Dendritic cell treated with granulocyte-macrophage colony-stimulating factor and Interleukin-4, amounts not matched to agents 40 ng/mL and 50 ng/mL, for 4 days (primary cell): ENCODE measurements at regions not wholly inside any gene's neighbourhood (a gene's known extent, or its start where the extent isn't known, plus 50 kb on each side); places are given as distances from the start of the nearest gene placed in this dataset.
"Not testable (repeated sequence)": the region's sequence is repeated elsewhere in the genome, so short reads cannot be mapped to it uniquely, and the experiment has no call there.

Experiments
- H3K27ac Mint-ChIP-seq: one replicate; pipeline ENCODE4 v1.8.0; 2022; ENCODE audit warnings: mild to moderate bottlenecking, mixed read lengths
- H3K27me3 Mint-ChIP-seq: one replicate; pipeline ENCODE4 v1.8.0; 2022; ENCODE audit warnings: mild to moderate bottlenecking, mixed read lengths
- H3K36me3 Mint-ChIP-seq: one replicate; pipeline ENCODE4 v1.8.0; 2022; ENCODE audit warnings: low read depth, mixed read lengths
- H3K4me1 Mint-ChIP-seq: one replicate; pipeline ENCODE4 v1.8.0; 2022; ENCODE audit warnings: low read depth, mixed read lengths
- H3K4me3 Mint-ChIP-seq: one replicate; pipeline ENCODE4 v1.8.0; 2022; ENCODE audit warnings: mild to moderate bottlenecking, moderate library complexity, mixed read lengths
- H3K9me3 Mint-ChIP-seq: one replicate; pipeline ENCODE4 v1.8.0; 2022; ENCODE audit warnings: mixed read lengths
- intact Hi-C: fragments of 100-400 bp; cut with micrococcal nuclease; formaldehyde crosslinking; loops from one replicate; pipeline ENCODE4 v1.15.0; 2022

GRCh38 chrX:106291779-106292390 lies 123.8 kb downstream of the PWWP3B start:
- H3K4me3 Mint-ChIP-seq, H3K9me3 Mint-ChIP-seq, H3K36me3 Mint-ChIP-seq, H3K27ac Mint-ChIP-seq, intact Hi-C loops, H3K27me3 Mint-ChIP-seq, H3K4me1 Mint-ChIP-seq: not testable (repeated sequence)

GRCh38 chrX:106300239-106300638 lies 132.1 kb downstream of the PWWP3B start:
- intact Hi-C loops, result no loop called here
- Mint-ChIP-seq H3K27ac (no peak overlapping the region), H3K9me3 (no peaks in the 10 kb centered on the region), H3K36me3 (no peaks in the 10 kb centered on the region), H3K4me3 (no peak overlapping the region), H3K4me1 (no peaks in the 10 kb centered on the region), H3K27me3 (no peaks in the 10 kb centered on the region)

GRCh38 chrX:106300656-106301055 lies 132.6 kb downstream of the PWWP3B start:
- Mint-ChIP-seq H3K4me1 (no peaks in the 10 kb centered on the region), H3K4me3 (no peak overlapping the region), H3K36me3 (no peaks in the 10 kb centered on the region), H3K9me3 (no peaks in the 10 kb centered on the region), H3K27me3 (no peaks in the 10 kb centered on the region), H3K27ac (no peak overlapping the region)
- intact Hi-C loops, result no loop called here

GRCh38 chrX:106302304-106302703 lies 134.2 kb downstream of the PWWP3B start:
- Mint-ChIP-seq H3K4me1 (no peaks in the 10 kb centered on the region), H3K36me3 (no peaks in the 10 kb centered on the region), H3K4me3 (no peak overlapping the region), H3K27ac (no peak overlapping the region), H3K27me3 (no peaks in the 10 kb centered on the region), H3K9me3 (no peaks in the 10 kb centered on the region)
- intact Hi-C loops, result no loop called here

GRCh38 chrX:106306391-106306947 lies 138.4 kb downstream of the PWWP3B start:
- H3K27me3 Mint-ChIP-seq, result no peaks in the 10 kb centered on the region

GRCh38 chrX:106323357-106323756 lies 155.3 kb downstream of the PWWP3B start:
- intact Hi-C loops, result no loop called here
- Mint-ChIP-seq H3K9me3 (peaks cover 8% of the 10 kb centered on the region), H3K4me3 (no peak overlapping the region), H3K36me3 (no peaks in the 10 kb centered on the region), H3K27me3 (no peaks in the 10 kb centered on the region), H3K4me1 (no peaks in the 10 kb centered on the region), H3K27ac (no peak overlapping the region)

More at GRCh38 chrX:106306391-106306947, 138.4 kb downstream of the PWWP3B start:
- Mint-ChIP-seq H3K4me3 (no peak overlapping the region), H3K36me3 (no peaks in the 10 kb centered on the region), H3K9me3 (no peaks in the 10 kb centered on the region), H3K4me1 (no peaks in the 10 kb centered on the region), H3K27ac (no peak overlapping the region)
- intact Hi-C loops, result no loop called here

GRCh38 chrX:106331606-106332005 lies 163.5 kb downstream of the PWWP3B start:
- intact Hi-C loops, result no loop called here
- H3K36me3 Mint-ChIP-seq, result no peaks in the 10 kb centered on the region
- H3K4me3 Mint-ChIP-seq, result no peak overlapping the region
- H3K4me1 Mint-ChIP-seq, result no peaks in the 10 kb centered on the region
- no peaks in the 10 kb centered on the region for H3K27me3 Mint-ChIP-seq
- H3K9me3 Mint-ChIP-seq, result no peaks in the 10 kb centered on the region
- no peak overlapping the region for H3K27ac Mint-ChIP-seq

GRCh38 chrX:106341823-106342222 lies 173.7 kb downstream of the PWWP3B start:
- H3K27me3 Mint-ChIP-seq, result no peaks in the 10 kb centered on the region
- H3K4me1 Mint-ChIP-seq, result no peaks in the 10 kb centered on the region
- peaks cover 9% of the 10 kb centered on the region for H3K9me3 Mint-ChIP-seq
- no peak overlapping the region for H3K4me3 Mint-ChIP-seq
- no peak overlapping the region for H3K27ac Mint-ChIP-seq
- no peaks in the 10 kb centered on the region for H3K36me3 Mint-ChIP-seq
- intact Hi-C loops, result no loop called here

GRCh38 chrX:106356580-106356979 lies 188.5 kb downstream of the PWWP3B start:
- intact Hi-C loops, result no loop called here
- H3K4me1 Mint-ChIP-seq, result no peaks in the 10 kb centered on the region
- H3K9me3 Mint-ChIP-seq, result no peaks in the 10 kb centered on the region
- H3K36me3 Mint-ChIP-seq, result no peaks in the 10 kb centered on the region
- H3K27me3 Mint-ChIP-seq, result peaks cover 2% of the 10 kb centered on the region
- H3K4me3 Mint-ChIP-seq, result no peak overlapping the region
- H3K27ac Mint-ChIP-seq, result no peak overlapping the region

- Mint-ChIP-seq H3K36me3 (no peaks in the 10 kb centered on the region), H3K27ac (no peak overlapping the region), H3K9me3 (no peaks in the 10 kb centered on the region), H3K4me3 (no peak overlapping the region), H3K4me1 (no peaks in the 10 kb centered on the region), H3K27me3 (peaks cover 2% of the 10 kb centered on the region)
- intact Hi-C loops, result no loop called here
Measured at GRCh38 chrX:106363214-106363613, 195.1 kb downstream of the PWWP3B start.

GRCh38 chrX:106378616-106379015 lies 210.5 kb downstream of the PWWP3B start:
- Mint-ChIP-seq H3K27ac (no peak overlapping the region), H3K9me3 (no peaks in the 10 kb centered on the region), H3K4me3 (no peak overlapping the region), H3K27me3 (no peaks in the 10 kb centered on the region), H3K36me3 (no peaks in the 10 kb centered on the region), H3K4me1 (no peaks in the 10 kb centered on the region)
- intact Hi-C loops, result no loop called here

GRCh38 chrX:106391284-106391911 lies 220.4 kb upstream of the RADX start:
- Mint-ChIP-seq H3K27me3 (no peaks in the 10 kb centered on the region), H3K4me1 (no peaks in the 10 kb centered on the region), H3K36me3 (no peaks in the 10 kb centered on the region), H3K9me3 (no peaks in the 10 kb centered on the region), H3K4me3 (no peak overlapping the region), H3K27ac (no peak overlapping the region)
- intact Hi-C loops, result no loop called here

- intact Hi-C loops, result no loop called here
Measured at GRCh38 chrX:106392346-106392745, 219.4 kb upstream of the RADX start.

GRCh38 chrX:106397788-106398538 lies 213.8 kb upstream of the RADX start:
- no peaks in the 10 kb centered on the region for H3K9me3 Mint-ChIP-seq
- H3K36me3 Mint-ChIP-seq, result no peaks in the 10 kb centered on the region
- H3K4me1 Mint-ChIP-seq, result no peaks in the 10 kb centered on the region
- no peaks in the 10 kb centered on the region for H3K27me3 Mint-ChIP-seq
- no peak overlapping the region for H3K27ac Mint-ChIP-seq
- no peak overlapping the region for H3K4me3 Mint-ChIP-seq
- intact Hi-C loops, result no loop called here

More at GRCh38 chrX:106392346-106392745, 219.4 kb upstream of the RADX start:
- no peaks in the 10 kb centered on the region for H3K36me3 Mint-ChIP-seq
- no peaks in the 10 kb centered on the region for H3K4me1 Mint-ChIP-seq
- no peaks in the 10 kb centered on the region for H3K9me3 Mint-ChIP-seq
- no peaks in the 10 kb centered on the region for H3K27me3 Mint-ChIP-seq
- H3K27ac Mint-ChIP-seq, result no peak overlapping the region
- no peak overlapping the region for H3K4me3 Mint-ChIP-seq
